ENCODE measurements at regions not wholly inside any gene's neighbourhood (a gene's known extent, or its start where the extent isn't known, plus 50 kb on each side); places are given as distances from the start of the nearest gene placed in this dataset.

GRCh38 chr6:43940393-43941087, 170.5 kb downstream of the VEGFA start:
- Mint-ChIP-seq H3K9me3 (peaks cover 11% of the 10 kb centered on the region), H3K4me1 (ENCODE audit: low read depth) (no peaks in the 10 kb centered on the region), H3K27ac (no peak overlapping the region), H3K27me3 (ENCODE audit: low read depth) (peaks cover 6% of the 10 kb centered on the region), H3K36me3 (ENCODE audit: low read depth) (no peaks in the 10 kb centered on the region), H3K4me3 (no peak overlapping the region)
- DNase-seq (ENCODE audit: low spot score): no peak

GRCh38 chr6:43940071-43940392, 170.0 kb downstream of the VEGFA start:
- H3K36me3 Mint-ChIP-seq (ENCODE audit: low read depth): no peaks in the 10 kb centered on the region
- H3K9me3 Mint-ChIP-seq: peaks cover 6% of the 10 kb centered on the region
- H3K4me1 Mint-ChIP-seq (ENCODE audit: low read depth): no peaks in the 10 kb centered on the region
- DNase-seq (ENCODE audit: low spot score): no peak
- no peak overlapping the region for H3K27ac Mint-ChIP-seq
- H3K27me3 Mint-ChIP-seq (ENCODE audit: low read depth): peaks cover 6% of the 10 kb centered on the region
- H3K4me3 Mint-ChIP-seq: no peak overlapping the region

- DNase-seq (ENCODE audit: low spot score): no peak
- H3K27ac Mint-ChIP-seq: no peak overlapping the region
- H3K9me3 Mint-ChIP-seq: peaks cover under 1% of the 10 kb centered on the region
- H3K4me3 Mint-ChIP-seq: no peak overlapping the region
- no peaks in the 10 kb centered on the region for H3K36me3 Mint-ChIP-seq (ENCODE audit: low read depth)
- H3K4me1 Mint-ChIP-seq (ENCODE audit: low read depth): no peaks in the 10 kb centered on the region
- peaks cover 6% of the 10 kb centered on the region for H3K27me3 Mint-ChIP-seq (ENCODE audit: low read depth)
Observed at GRCh38 chr6:43939281-43940070, 169.5 kb downstream of the VEGFA start.

- H3K27ac Mint-ChIP-seq: no peak overlapping the region
- H3K4me3 Mint-ChIP-seq: no peak overlapping the region
Observed at GRCh38 chr6:43938178-43939105, 168.4 kb downstream of the VEGFA start.

GRCh38 chr6:43937236-43938177, 167.5 kb downstream of the VEGFA start:
- no peak for DNase-seq (ENCODE audit: low spot score)
- Mint-ChIP-seq H3K36me3 (ENCODE audit: low read depth) (no peaks in the 10 kb centered on the region), H3K9me3 (no peaks in the 10 kb centered on the region), H3K4me3 (no peak overlapping the region), H3K27me3 (ENCODE audit: low read depth) (peaks cover 6% of the 10 kb centered on the region), H3K27ac (no peak overlapping the region), H3K4me1 (ENCODE audit: low read depth) (no peaks in the 10 kb centered on the region)

More at GRCh38 chr6:43938178-43939105, 168.4 kb downstream of the VEGFA start:
- H3K27me3 Mint-ChIP-seq (ENCODE audit: low read depth): peaks cover 6% of the 10 kb centered on the region
- no peaks in the 10 kb centered on the region for H3K4me1 Mint-ChIP-seq (ENCODE audit: low read depth)
- no peaks in the 10 kb centered on the region for H3K9me3 Mint-ChIP-seq
- DNase-seq (ENCODE audit: low spot score): no peak
- H3K36me3 Mint-ChIP-seq (ENCODE audit: low read depth): no peaks in the 10 kb centered on the region

- H3K9me3 Mint-ChIP-seq: no peaks in the 10 kb centered on the region
- H3K36me3 Mint-ChIP-seq (ENCODE audit: low read depth): no peaks in the 10 kb centered on the region
- no peak for DNase-seq (ENCODE audit: low spot score)
- no peak overlapping the region for H3K4me3 Mint-ChIP-seq
- no peaks in the 10 kb centered on the region for H3K4me1 Mint-ChIP-seq (ENCODE audit: low read depth)
- H3K27ac Mint-ChIP-seq: no peak overlapping the region
- H3K27me3 Mint-ChIP-seq (ENCODE audit: low read depth): peaks cover 6% of the 10 kb centered on the region
Observed at GRCh38 chr6:43936476-43936875, 166.5 kb downstream of the VEGFA start.

GRCh38 chr6:43935921-43936439, 166.0 kb downstream of the VEGFA start:
- Mint-ChIP-seq H3K9me3 (no peaks in the 10 kb centered on the region), H3K27me3 (ENCODE audit: low read depth) (peaks cover 6% of the 10 kb centered on the region), H3K27ac (no peak overlapping the region), H3K4me3 (no peak overlapping the region), H3K36me3 (ENCODE audit: low read depth) (no peaks in the 10 kb centered on the region), H3K4me1 (ENCODE audit: low read depth) (no peaks in the 10 kb centered on the region)
- DNase-seq (ENCODE audit: low spot score): no peak

- no peak overlapping the region for H3K27ac Mint-ChIP-seq
- no peak for DNase-seq (ENCODE audit: low spot score)
- no peaks in the 10 kb centered on the region for H3K4me1 Mint-ChIP-seq (ENCODE audit: low read depth)
- no peaks in the 10 kb centered on the region for H3K9me3 Mint-ChIP-seq
- H3K36me3 Mint-ChIP-seq (ENCODE audit: low read depth): no peaks in the 10 kb centered on the region
- no peak overlapping the region for H3K4me3 Mint-ChIP-seq
- peaks cover 6% of the 10 kb centered on the region for H3K27me3 Mint-ChIP-seq (ENCODE audit: low read depth)
Observed at GRCh38 chr6:43934803-43935602, 165.0 kb downstream of the VEGFA start.

- H3K4me1 Mint-ChIP-seq (ENCODE audit: low read depth): no peaks in the 10 kb centered on the region
- H3K27ac Mint-ChIP-seq: no peak overlapping the region
- DNase-seq (ENCODE audit: low spot score): no peak
- H3K36me3 Mint-ChIP-seq (ENCODE audit: low read depth): no peaks in the 10 kb centered on the region
- H3K9me3 Mint-ChIP-seq: no peaks in the 10 kb centered on the region
- H3K4me3 Mint-ChIP-seq: no peak overlapping the region
- peaks cover 6% of the 10 kb centered on the region for H3K27me3 Mint-ChIP-seq (ENCODE audit: low read depth)
Observed at GRCh38 chr6:43934183-43934802, 164.3 kb downstream of the VEGFA start.

GRCh38 chr6:43933148-43933885, 163.3 kb downstream of the VEGFA start:
- no peaks in the 10 kb centered on the region for H3K36me3 Mint-ChIP-seq (ENCODE audit: low read depth)
- H3K9me3 Mint-ChIP-seq: no peaks in the 10 kb centered on the region
- H3K4me1 Mint-ChIP-seq (ENCODE audit: low read depth): no peaks in the 10 kb centered on the region
- no peak overlapping the region for H3K4me3 Mint-ChIP-seq
- no peak for DNase-seq (ENCODE audit: low spot score)
- peaks cover 3% of the 10 kb centered on the region for H3K27me3 Mint-ChIP-seq (ENCODE audit: low read depth)
- H3K27ac Mint-ChIP-seq: no peak overlapping the region

- peaks cover 3% of the 10 kb centered on the region for H3K27me3 Mint-ChIP-seq (ENCODE audit: low read depth)
- DNase-seq (ENCODE audit: low spot score): no peak
- H3K4me1 Mint-ChIP-seq (ENCODE audit: low read depth): peaks cover 4% of the 10 kb centered on the region
- H3K36me3 Mint-ChIP-seq (ENCODE audit: low read depth): no peaks in the 10 kb centered on the region
- no peak overlapping the region for H3K27ac Mint-ChIP-seq
- no peak overlapping the region for H3K4me3 Mint-ChIP-seq
- no peaks in the 10 kb centered on the region for H3K9me3 Mint-ChIP-seq
Observed at GRCh38 chr6:43932259-43933147, 162.5 kb downstream of the VEGFA start.
